Breast epithelium (tissue), 4 donors: ENCODE measurements at regions not wholly inside any gene's neighbourhood (a gene's known extent, or its start where the extent isn't known, plus 50 kb on each side); places are given as distances from the start of the nearest gene placed in this dataset.

Experiments used
- DNase-seq, 2 donors: peaks; one replicate each; pipeline ENCODE4 v3.0.0-alpha.2; 2019; ENCODE audit warnings: low spot score in 2 of 2
- H3K27ac ChIP-seq, 2 donors: fragments of 200-600 bp; sonication (generic) in 1 of 2; one replicate each; pipeline ENCODE4 v1.5.1; 2016 to 2019; ENCODE audit warnings: mild to moderate bottlenecking in 1 of 2
- H3K27me3 ChIP-seq, 2 donors: fragments of 200-600 bp; sonication (generic) in 1 of 2; one replicate each; pipeline versions ENCODE4 v1.5.1 to v1.6.0; 2017 to 2019; ENCODE audit warnings: control low read depth in 1 of 2, mild to moderate bottlenecking in 1 of 2
- H3K36me3 ChIP-seq: fragments of 200-600 bp; one replicate; pipeline ENCODE4 v1.5.1; 2019
- H3K4me1 ChIP-seq, 2 donors: fragments of 200-600 bp; sonication (generic); one replicate each; pipeline ENCODE4 v1.5.1; 2016 to 2019; ENCODE audit warnings: control low read depth in 1 of 2
- H3K4me3 ChIP-seq, 3 donors: fragments of 200-600 bp; sonication (generic); 1 replicate in 2 of 3; 2 replicates in 1 of 3; pipeline ENCODE4 v1.5.1; 2016 to 2019; ENCODE audit warnings: mild to moderate bottlenecking in 3 of 3, moderate library complexity in 2 of 3
- H3K9me3 ChIP-seq, 2 donors: fragments of 200-600 bp; sonication (generic) in 1 of 2; one replicate each; pipeline ENCODE4 v1.5.1; 2016 to 2019; ENCODE audit warnings: control low read depth in 1 of 2
- CTCF ChIP-seq, 3 donors: fragments of 450-650 bp; IDR thresholded peaks; one replicate each; pipeline ENCODE4 v1.5.1; 2016 to 2017; ENCODE audit warnings: antibody characterized with exemption in 3 of 3, mild to moderate bottlenecking in 3 of 3, moderate library complexity in 3 of 3
- POLR2A ChIP-seq: fragments of 450-650 bp; IDR thresholded peaks from one replicate; pipeline ENCODE4 v1.6.1; 2016; ENCODE audit warnings: antibody characterized with exemption, mild to moderate bottlenecking, moderate library complexity
- POLR2AphosphoS5 ChIP-seq, 3 donors: sonication (generic); formaldehyde crosslinking; IDR thresholded peaks; one replicate each; pipeline ENCODE4 v1.6.1; 2017; ENCODE audit warnings: antibody characterized with exemption in 3 of 3
- intact Hi-C: fragments of 100-400 bp; cut with DNase I; formaldehyde crosslinking; loops from one replicate; pipeline ENCODE4 v1.15.1; 2023; ENCODE audit warnings: low total_unique reads

GRCh38 chr15:25186906-25187645, 232.3 kb downstream of the SNRPN start:
- H3K27me3 ChIP-seq = no peaks in the 10 kb centered on the region
- no peak for DNase-seq
- intact Hi-C loops = loop anchor here (5.0 kb wide), 1 partner anchor 1550 kb away; no protein-coding TSS in a partner anchor
- no peak overlapping the region for H3K4me3 ChIP-seq
- H3K4me1 ChIP-seq = no peaks in the 10 kb centered on the region
- no peaks in the 10 kb centered on the region for H3K36me3 ChIP-seq
- no peak for TF ChIP-seq POLR2AphosphoS5 (IDR thresholded peaks at IDR 0.05)
- H3K27ac ChIP-seq = no peak overlapping the region
- peaks cover 53 to 95% of the 10 kb centered on the region in 2 donors for H3K9me3 ChIP-seq

- TF ChIP-seq POLR2A = no peak
- TF ChIP-seq POLR2AphosphoS5 (IDR thresholded peaks at IDR 0.05) = no peak
- no peak for TF ChIP-seq CTCF (IDR thresholded peaks at IDR 0.05)
- Histone ChIP-seq H3K27ac (no peak overlapping the region), H3K36me3 (no peaks in the 10 kb centered on the region), H3K27me3 (no peaks in the 10 kb centered on the region), H3K9me3 (peaks cover 52 to 95% of the 10 kb centered on the region in 2 donors), H3K4me1 (no peaks in the 10 kb centered on the region), H3K4me3 (no peak overlapping the region)
- no peak for DNase-seq
- intact Hi-C loops = loop anchor here (5.0 kb wide), 1 partner anchor 1551 kb away; no protein-coding TSS in a partner anchor
These were observed 233.3 kb downstream of the SNRPN start for GRCh38 chr15:25188051-25188450.

GRCh38 chr15:25188551-25189101, 233.8 kb downstream of the SNRPN start:
- DNase-seq = no peak
- intact Hi-C loops = loop anchor here (5.0 kb wide), 1 partner anchor 1551 kb away; no protein-coding TSS in a partner anchor
- no peaks in the 10 kb centered on the region for H3K36me3 ChIP-seq
- H3K27me3 ChIP-seq = no peaks in the 10 kb centered on the region
- TF ChIP-seq CTCF (IDR thresholded peaks at IDR 0.05) (no peak), POLR2A (no peak), POLR2AphosphoS5 (IDR thresholded peaks at IDR 0.05) (no peak)
- no peak overlapping the region for H3K27ac ChIP-seq
- peaks cover 51 to 95% of the 10 kb centered on the region in 2 donors for H3K9me3 ChIP-seq
- H3K4me3 ChIP-seq = no peak overlapping the region
- no peaks in the 10 kb centered on the region for H3K4me1 ChIP-seq

GRCh38 chr15:25189551-25189950, 234.8 kb downstream of the SNRPN start:
- intact Hi-C loops = loop anchor here (5.0 kb wide), 1 partner anchor 1552 kb away; no protein-coding TSS in a partner anchor
- no peak for DNase-seq
- no peaks in the 10 kb centered on the region for H3K27me3 ChIP-seq
- no peak overlapping the region for H3K4me3 ChIP-seq
- H3K4me1 ChIP-seq = no peaks in the 10 kb centered on the region
- TF ChIP-seq CTCF (IDR thresholded peaks at IDR 0.05) (no peak), POLR2A (no peak), POLR2AphosphoS5 (IDR thresholded peaks at IDR 0.05) (no peak)
- H3K9me3 ChIP-seq = peaks cover 52 to 96% of the 10 kb centered on the region in 2 donors
- no peak overlapping the region for H3K27ac ChIP-seq
- H3K36me3 ChIP-seq = no peaks in the 10 kb centered on the region

- no peak for TF ChIP-seq POLR2AphosphoS5 (IDR thresholded peaks at IDR 0.05)
- no peak for TF ChIP-seq POLR2A
- TF ChIP-seq CTCF (IDR thresholded peaks at IDR 0.05) = no peak
- no peaks in the 10 kb centered on the region for H3K4me1 ChIP-seq
- H3K9me3 ChIP-seq = peaks cover 53 to 96% of the 10 kb centered on the region in 2 donors
- intact Hi-C loops = no loop called here
- no peak overlapping the region for H3K27ac ChIP-seq
- no peaks in the 10 kb centered on the region for H3K27me3 ChIP-seq
- no peaks in the 10 kb centered on the region for H3K36me3 ChIP-seq
- DNase-seq = no peak
- H3K4me3 ChIP-seq = no peak overlapping the region
These were observed 237.9 kb downstream of the SNRPN start for GRCh38 chr15:25192651-25193050.
